8988T (cell line): ENCODE measurements at regions not wholly inside any gene's neighbourhood (a gene's known extent, or its start where the extent isn't known, plus 50 kb on each side); places are given as distances from the start of the nearest gene placed in this dataset.
"Not testable (repeated sequence)": the region's sequence is repeated elsewhere in the genome, so short reads cannot be mapped to it uniquely, and the experiment has no call there.

Experiments used
- DNase-seq: peaks from one replicate; pipeline ENCODE4 v3.0.0; 2011

DNA sequence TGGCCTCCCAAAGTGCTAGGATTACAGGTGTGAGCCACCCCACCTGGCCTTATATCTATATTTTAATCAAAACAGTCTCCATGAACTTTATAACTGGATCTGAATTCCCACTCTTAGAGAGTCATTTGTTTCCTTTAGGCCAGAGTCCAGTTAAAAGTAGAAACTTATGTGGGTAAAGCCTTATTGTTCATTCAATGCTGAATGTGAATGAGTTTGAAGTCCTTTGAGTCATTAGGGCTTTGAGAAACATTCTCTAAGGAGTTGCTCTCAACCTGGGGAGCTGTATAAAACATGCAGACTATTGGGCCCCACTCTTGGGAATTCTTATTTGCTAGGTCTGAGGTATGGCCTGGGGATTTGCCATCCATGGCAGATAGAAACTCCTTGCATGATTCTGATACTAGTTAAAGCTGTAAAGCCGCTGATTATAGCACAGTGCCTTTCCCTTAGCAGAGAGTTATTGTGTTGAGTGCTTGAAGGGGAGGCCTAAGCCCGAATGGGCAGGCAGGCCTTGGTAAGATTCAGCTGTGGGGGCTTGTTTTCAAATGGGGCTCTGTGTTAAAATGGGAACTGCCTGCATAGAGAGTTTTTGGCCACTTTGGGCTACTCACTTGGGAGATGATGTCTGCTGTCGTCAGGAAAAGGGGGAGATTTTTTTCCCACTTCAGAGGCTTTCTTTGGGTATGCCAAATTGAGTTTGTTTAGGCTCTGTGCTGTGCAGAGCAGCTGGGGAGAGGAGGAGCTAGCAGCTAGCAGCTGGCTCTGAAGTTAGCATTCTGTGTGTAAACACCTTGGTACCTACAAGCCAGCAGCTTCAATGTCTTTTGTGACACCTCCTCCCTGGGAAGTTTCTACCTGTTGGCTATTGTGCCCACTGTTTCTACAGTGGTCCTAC, 117.5 kb downstream of the DACT1 start:
- DNase-seq = no peak

DNA sequence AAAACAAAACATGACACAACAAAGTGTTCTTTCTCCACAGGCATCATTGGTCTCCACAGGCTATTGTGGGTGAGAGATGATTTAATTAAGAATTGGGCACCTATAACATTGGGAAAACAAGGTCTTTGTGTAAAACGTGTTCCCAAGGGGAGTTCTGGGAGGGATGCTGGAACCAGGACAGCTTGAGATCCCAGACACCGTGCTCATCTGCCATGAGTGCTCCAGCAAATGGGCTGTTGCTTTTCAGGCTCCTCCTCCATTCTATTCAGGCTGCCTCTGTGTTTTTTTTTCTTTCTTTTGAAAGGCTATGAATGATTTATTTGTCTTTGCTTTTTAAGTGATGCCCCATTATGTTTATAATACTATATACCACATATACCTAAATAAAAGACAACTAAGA, 122.4 kb downstream of the DACT1 start:
- no peak for DNase-seq

GRCh38 chr14:58762629-58763028, 124.9 kb downstream of the DACT1 start:
- no peak for DNase-seq

DNA sequence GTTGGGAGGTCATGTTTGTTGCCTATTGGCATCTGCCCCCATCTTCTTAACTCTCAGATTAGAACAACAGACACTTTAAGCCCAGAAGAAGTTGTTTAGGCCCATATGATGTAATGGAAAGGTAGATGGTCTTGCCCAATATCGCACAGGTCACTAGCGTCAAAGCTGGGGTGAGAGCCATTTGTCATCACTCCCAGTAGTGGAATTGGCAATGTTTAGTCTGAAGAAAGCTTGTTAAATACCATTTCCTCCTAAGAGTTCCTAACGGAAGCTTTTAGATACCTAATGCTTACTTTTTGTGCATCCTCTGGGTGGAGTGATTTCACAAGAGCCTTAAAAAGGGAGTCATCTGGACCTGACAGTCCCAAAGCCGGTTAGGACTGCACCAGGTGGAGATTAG, 125.4 kb downstream of the DACT1 start:
- no peak for DNase-seq

GRCh38 chr14:58765418-58765831, 127.7 kb downstream of the DACT1 start:
- DNase-seq = no peak

DNA sequence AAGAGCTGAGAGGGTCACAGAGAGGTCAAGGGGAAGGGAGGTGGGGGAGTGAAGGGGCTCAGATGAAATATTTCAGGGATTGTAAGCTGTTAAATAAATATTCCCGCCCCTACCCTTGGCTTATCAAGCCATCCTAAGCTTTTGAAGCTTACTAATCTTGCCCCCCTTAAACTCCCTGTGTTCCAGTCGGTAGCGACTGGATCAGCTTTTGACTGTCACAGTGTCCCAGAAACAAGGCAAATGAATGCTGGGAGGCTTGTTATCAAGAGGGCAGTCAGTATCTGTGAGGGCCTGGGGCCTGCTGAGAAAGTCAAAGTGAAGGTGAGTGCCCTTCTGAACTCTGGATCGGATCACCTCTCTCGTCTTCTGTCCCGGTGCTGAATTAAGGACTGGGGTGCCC, 128.1 kb downstream of the DACT1 start:
- no peak for DNase-seq

GRCh38 chr14:58769011-58769643, 131.4 kb downstream of the DACT1 start:
- DNase-seq = no peak

GRCh38 chr14:58769771-58770170, 132.0 kb downstream of the DACT1 start:
- DNase-seq = no peak

DNA sequence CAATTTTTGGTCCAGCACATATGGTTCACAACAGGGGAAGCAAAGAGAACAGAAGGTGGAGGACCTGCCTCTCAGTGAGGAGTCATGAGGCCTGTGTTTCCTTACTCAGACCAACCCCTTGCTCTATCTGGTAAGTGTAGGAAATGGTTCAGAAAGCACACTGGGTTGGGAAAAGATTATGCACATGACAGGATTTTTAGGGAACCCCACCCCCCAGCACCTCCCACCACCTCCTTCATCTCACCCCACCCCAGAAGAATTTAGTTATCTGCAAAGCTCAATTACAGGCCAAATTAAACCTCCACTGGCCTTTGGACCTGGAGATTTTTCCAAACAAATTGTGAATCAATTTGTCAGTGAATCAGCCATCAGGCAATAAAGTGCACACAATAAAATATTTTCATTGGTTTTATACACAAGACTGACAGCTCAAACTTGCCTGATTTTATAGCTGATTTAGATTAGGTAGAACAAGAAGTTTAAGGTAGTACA, 132.8 kb downstream of the DACT1 start:
- DNase-seq = no peak

GRCh38 chr14:58771016-58771415, 133.3 kb downstream of the DACT1 start:
- no peak for DNase-seq

- DNase-seq = no peak
These were observed 134.4 kb downstream of the DACT1 start for GRCh38 chr14:58772116-58772515.

DNA sequence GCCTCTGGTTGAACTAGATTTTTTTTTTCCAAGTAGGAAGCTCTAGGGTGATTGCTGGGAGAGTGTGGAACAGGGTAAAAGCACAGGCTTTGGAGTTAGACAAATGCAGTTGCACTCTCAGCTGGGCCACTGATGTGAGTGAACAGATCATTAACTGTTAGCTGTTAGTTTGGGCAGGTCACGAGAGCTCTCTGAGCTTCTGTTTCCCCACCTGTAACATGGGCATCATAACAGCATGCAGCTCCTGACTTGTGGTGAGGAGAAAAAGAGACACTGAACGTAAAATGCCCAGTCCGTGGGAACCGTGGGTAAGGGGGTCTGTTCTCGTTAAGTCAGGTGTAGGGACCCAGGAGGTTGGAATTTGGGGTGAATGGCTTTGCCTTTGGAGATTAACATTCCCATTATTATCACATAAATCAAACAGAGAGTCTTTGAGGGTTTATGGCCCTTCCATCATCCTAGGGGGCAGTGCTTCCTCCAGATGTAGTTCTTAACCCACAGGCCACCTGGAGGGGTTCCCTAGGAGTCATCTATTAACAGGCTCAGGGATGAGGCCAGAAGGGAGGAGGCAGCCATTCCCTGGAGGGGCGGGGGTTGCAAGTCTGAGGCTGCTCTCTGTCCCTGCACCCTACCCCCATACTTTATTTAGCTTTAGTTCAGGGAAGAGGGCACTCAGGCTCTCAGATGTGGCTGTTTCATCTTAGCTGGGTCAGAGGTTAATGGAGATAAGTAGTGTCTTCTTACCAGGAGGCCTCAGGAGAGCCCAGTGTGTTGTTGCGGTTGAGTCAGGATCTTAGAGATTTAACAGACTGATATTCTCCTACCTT, 135.2 kb downstream of the DACT1 start:
- DNase-seq = no peak

DNA sequence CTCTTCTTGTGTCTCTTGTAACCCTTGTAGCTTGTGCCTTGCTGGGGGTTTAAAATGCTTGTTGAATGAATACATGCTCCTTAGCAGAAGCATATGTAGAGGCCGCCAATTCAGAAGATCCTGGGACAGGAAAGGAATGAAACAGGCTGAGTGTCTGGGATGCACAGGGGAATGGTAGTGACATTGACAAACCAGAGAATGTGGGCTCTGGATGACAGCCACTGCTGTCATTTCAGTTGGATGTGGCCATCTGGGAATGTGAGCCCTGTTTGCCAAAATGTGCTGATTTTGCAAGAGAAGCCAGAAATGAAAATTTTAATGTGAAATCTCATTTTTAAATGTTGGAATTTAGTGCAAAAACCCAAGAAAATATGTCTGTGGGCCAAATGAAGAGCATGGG, 136.8 kb downstream of the DACT1 start:
- no peak for DNase-seq

DNA sequence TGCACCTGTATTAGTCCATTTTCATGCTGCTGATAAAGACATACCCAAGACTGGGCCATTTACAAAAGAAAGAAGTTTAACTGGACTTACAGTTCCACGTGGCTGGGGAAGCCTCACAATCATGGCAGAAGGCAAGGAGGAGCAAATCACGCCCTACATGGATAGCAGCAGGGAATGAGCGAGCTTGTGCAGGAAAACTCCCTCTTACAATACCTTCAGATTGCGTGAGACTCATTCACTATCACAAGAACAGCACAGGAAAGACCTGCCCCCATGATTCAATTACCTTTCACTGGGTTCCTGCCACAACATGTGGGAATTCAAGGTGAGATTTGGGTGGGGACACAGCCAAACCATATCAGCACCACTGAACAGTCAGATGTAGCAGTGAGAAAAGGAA, 137.4 kb downstream of the DACT1 start:
- DNase-seq = not testable (repeated sequence)

DNA sequence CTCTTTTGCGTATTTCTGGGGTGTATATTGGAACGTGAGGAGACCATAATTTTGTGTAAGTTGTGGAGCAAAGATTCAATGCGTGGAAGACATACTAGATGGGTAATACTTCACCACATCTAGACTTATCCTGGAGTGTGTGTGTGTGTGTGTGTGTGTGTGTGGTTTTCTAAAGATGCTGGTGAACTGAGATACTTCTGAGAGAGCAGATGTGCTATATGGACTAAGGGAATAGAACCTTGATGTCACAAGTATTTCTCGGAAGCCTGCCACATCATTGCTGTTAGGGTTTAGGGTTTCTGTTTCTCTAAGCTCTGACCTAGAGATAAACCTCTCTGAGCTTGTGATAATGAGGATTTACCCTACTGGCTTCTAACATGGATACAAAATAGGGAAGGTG, 138.8 kb downstream of the DACT1 start:
- DNase-seq = no peak

GRCh38 chr14:58777541-58777979, 139.8 kb downstream of the DACT1 start:
- DNase-seq = no peak

DNA sequence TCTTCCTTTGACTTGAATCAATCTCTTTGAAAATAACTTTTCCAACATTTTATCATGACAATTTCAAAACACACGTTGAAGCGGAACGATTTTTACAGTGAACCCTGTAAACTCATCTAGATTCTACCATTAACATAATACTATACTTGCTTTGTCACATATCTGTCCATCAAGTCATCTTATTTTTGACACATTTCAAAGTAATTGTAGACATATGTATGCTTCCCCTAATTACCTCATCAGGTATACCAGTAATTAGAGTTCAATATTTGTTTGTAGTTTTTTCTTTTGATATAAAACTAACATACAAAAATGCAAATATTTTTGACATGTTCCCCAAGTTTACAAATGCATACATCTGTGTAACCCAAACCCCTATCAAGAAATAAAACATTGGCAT, 140.4 kb downstream of the DACT1 start:
- no peak for DNase-seq

DNA sequence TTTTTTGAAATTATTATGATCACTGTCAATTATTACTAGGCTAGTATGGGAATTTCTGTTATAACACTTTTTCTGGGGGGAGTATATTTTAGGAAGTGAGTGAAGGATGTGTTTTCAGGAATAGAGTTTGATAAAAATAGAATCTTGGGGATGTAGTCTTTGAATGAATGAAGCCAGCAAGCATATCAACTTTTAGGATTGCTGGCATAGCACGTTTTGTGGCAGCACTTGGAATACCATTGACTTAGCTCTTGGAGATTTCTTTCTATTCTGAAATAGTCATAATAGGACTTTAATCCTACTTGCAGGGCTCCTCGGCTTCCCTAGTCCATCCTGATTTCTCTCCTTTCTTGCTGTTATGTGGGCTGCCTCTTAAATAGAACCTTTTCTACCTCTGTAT, 141.6 kb downstream of the DACT1 start:
- no peak for DNase-seq

- DNase-seq = no peak
These were observed 142.4 kb downstream of the DACT1 start for GRCh38 chr14:58780185-58780584.

DNA sequence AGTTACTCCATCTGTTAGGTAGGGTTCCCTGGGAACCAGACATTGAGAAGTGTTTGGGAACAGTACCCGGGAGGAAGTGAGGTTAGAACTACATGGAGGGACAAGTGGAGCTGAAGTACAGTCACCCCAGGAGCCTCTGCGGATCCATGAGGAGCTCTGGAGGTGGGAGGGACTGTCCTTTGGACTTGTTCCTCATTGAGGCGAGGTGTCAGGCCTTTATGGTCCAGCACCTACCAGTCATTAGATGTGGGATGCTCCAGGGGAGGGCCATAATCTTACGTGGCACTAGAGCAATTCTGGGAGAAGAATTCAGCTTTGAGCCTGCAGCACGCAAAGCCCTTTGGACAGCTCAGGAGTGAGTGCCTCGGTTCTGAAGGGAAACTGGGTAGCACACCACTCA, 142.8 kb downstream of the DACT1 start:
- DNase-seq = no peak

DNA sequence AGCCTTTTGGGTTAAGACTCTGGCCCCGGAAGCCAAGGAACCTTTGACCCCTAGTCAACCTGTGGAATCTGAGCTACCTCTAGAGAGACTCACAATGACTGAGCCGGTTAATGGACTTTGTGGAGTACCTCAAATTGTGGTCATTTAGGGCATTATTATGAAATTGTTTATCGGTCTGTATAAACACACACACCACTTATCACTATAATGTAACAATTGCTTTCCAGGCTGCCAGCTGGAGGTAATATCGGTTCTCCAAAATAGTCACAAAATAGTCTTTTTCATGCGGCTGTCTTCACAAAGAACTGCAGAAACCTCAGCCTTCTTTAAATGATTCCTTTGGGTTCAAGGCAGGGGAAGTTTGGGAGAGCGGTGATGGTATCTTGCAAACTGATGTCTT, 144.2 kb downstream of the DACT1 start:
- DNase-seq = no peak

GRCh38 chr14:58783792-58784511, 146.2 kb downstream of the DACT1 start:
- DNase-seq = no peak

DNA sequence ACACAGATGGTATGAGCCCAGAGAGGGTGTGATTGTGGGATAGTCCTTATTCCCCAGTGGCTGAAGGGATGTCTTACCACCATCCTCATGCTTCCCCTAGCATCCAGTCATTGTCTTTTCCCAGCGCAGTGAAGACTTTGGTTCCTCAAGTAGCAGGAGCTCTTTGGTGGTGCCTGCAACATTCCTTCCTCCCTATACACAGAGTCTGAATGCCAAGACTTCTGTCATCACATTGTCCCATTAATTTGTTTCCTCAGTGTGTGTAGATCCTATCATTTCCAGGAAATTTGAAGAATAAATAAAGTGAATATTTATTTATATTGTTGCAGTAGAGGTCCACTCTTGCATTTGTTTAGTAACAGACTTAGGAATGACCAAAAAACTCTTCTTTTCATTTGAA, 147.2 kb downstream of the DACT1 start:
- DNase-seq = no peak
